Motor neuron (in vitro differentiated cells): ENCODE measurements at regions not wholly inside any gene's neighbourhood (a gene's known extent, or its start where the extent isn't known, plus 50 kb on each side); places are given as distances from the start of the nearest gene placed in this dataset.
A peak's percentile ranks its signal among the peaks of the same experiment; 100 is the strongest.
"Not testable (repeated sequence)": the region's sequence is repeated elsewhere in the genome, so short reads cannot be mapped to it uniquely, and the experiment has no call there.

Source experiments
- ATAC-seq, 8 experiments: fragments of 200-7000 bp; cut with Tn5 transposase; replicated peaks in 6 of 8; 2 replicates each; pipeline ENCODE4 v1.8.0; 2021; ENCODE audit warnings: mild to moderate bottlenecking in 8 of 8, moderate library complexity in 8 of 8
- H3K27ac ChIP-seq, 2 donors: fragments of 250-450 bp; sonication (Bioruptor Pico); 2 replicates each; pipeline ENCODE4 v1.9.0; 2021; ENCODE audit warnings: antibody characterized with exemption in 2 of 2, mild to moderate bottlenecking in 2 of 2, moderate library complexity in 1 of 2
- H3K4me1 ChIP-seq, 2 donors: fragments of 250-450 bp; sonication (Bioruptor Pico); replicated peaks in 1 of 2; 2 replicates each; pipeline ENCODE4 v1.6.1; 2021; ENCODE audit warnings: antibody characterized with exemption in 2 of 2, mild to moderate bottlenecking in 2 of 2, moderate library complexity in 1 of 2
- H3K4me3 ChIP-seq, 5 donors: fragments of 250-450 bp; sonication (Bioruptor Pico); 2 replicates each; pipeline ENCODE4 v1.9.0; 2021; ENCODE audit warnings: antibody characterized with exemption in 5 of 5, mild to moderate bottlenecking in 5 of 5, moderate library complexity in 4 of 5
- WGBS, 10 experiments: fragments of 450-650 bp; shearing (Covaris generic); methylation state at CpG; one replicate each; pipeline ENCODE4 v1.0.0; 2022; 5-methylcytosine and 5-hydroxymethylcytosine counted together
- in situ Hi-C, 9 experiments: fragments of 400-800 bp; cut with MboI; loops; one replicate each; pipeline ENCODE4 v1.15.0; 2021; ENCODE audit warnings: low sequenced_read_pairs in 9 of 9, low pct_unique_long_range_greater_than_20kb in 2 of 9; ENCODE audit not compliant: unreplicated experiment in 9 of 9

DNA sequence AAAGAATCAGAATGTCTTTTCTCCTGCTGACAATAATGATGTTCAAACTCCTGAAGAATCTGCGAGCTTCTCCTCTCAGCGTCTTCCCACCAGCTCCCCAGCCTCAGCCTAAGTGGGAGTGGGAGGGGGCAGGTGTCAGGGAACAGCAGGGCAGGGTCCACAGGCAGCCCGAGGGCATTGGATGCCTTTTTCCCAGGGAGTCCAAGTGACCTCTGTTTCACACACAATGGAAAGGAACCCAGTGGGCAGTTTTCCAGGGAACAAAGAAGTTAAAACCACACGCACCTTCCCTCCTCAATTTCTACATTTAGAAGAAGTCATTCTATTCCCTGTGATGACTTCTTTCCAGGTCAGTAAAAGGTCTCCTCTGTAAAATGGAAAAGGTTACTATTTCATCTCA is 278.5 kb downstream of the PARM1 start:
- Histone ChIP-seq H3K27ac (no peak overlapping the region), H3K4me3 (no peak overlapping the region), H3K4me1 (no peaks in the 10 kb centered on the region)
- in situ Hi-C loops: no loop called here
- no peak for ATAC-seq
- 0 to 100% (median 60%) methylated on average over 1 to 3 of the region's 4 CpGs; no CpG with 5 or more reads in 2 of the 10 experiments for WGBS, 10 experiments

DNA sequence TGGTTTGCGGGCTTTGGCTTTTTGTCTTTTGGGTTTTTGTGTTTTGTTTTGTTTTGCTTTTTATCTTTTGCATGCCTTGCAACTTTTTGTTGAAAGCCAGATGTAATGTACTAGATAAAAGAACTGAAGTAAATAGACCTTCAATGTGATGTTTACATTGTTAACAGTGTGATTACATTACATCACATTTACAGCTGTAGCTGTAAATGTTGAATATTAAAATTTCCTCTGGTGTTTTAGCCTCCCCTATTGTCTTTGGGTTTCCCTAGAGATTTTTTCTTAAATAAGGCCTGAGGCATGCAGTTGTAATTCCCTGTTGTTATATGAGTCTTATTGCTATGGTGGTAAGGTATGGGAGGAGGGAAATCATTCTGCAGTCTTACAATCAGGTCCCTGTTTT is 275.0 kb downstream of the PARM1 start:
- H3K27ac ChIP-seq: no peak overlapping the region
- H3K4me3 ChIP-seq: no peak overlapping the region
- WGBS, 10 experiments: 0 to 100% (median 94%) methylated on average over 1 of the region's 1 CpG
- no peak for ATAC-seq
- in situ Hi-C loops: no loop called here
- no peaks in the 10 kb centered on the region for H3K4me1 ChIP-seq

DNA sequence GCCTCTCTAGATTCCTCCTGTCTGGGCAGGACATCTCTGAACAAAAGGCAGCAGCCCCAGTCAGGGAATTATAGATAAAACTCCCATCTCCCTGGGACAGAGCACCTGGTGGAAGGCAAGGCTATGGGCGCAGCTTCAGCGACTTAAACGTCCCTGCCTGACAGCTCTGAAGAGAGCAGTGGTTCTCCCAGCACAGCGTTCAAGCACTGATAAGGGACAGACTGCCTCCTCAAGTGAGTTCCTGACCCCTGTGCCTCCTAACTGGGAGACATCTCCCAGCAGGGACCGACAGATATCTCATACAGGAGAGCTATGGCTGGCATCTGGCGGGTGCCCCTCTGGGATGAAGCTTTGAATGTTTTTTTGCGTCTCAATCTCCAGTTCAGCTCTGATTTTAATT is 262.2 kb downstream of the PARM1 start:
- in situ Hi-C loops: no loop called here
- no peak overlapping the region for H3K4me3 ChIP-seq
- WGBS, 10 experiments: 0 to 86% (median 32%) methylated on average over 1 to 7 of the region's 7 CpGs; no CpG with 5 or more reads in 3 of the 10 experiments
- no peak for ATAC-seq
- no peak overlapping the region for H3K27ac ChIP-seq
- H3K4me1 ChIP-seq: no peaks in the 10 kb centered on the region

DNA sequence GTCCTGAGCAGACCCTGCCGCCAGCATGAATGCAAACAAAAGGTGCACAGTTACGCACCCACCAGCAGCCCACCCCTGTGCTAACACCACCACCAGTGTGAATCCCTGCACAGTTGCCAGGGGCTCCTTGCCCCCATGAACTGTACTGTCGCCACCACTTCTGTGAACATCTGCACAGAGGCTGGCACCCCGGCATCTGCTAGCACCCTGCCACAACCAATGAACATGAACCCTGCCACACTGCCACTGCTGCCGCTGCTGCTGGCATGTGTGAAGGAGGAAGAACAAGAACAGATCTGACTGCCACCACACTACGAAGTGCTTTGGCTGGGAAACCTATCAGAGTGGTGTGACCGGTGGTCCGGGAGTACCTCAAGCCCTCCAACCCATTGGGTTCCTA is 261.3 kb downstream of the PARM1 start:
- no peaks in the 10 kb centered on the region for H3K4me1 ChIP-seq
- ATAC-seq: no peak
- in situ Hi-C loops: no loop called here
- 33 to 100% (median 100%) methylated on average over 1 to 4 of the region's 8 CpGs; no CpG with 5 or more reads in 2 of the 10 experiments for WGBS, 10 experiments
- H3K4me3 ChIP-seq: no peak overlapping the region
- H3K27ac ChIP-seq: no peak overlapping the region

DNA sequence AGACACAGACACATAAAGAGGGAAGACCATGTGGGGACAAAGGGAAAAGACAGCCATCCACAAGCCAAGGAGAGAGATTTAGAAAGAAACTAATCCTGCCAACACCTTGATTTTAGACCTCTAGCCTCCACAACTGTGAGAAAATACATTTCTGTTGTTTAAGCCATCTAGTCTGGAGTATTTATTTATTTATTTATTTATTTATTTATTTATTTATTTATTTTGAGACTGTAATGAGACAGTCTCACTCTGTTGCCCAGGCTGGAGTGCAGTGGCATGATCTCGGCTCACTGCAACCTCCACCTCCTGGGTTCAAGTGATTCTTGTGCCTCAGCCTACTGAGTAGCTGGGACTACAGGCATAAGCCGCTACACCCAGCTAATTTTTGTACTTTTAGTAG is 259.3 kb downstream of the PARM1 start:
- H3K4me1 ChIP-seq, ATAC-seq, H3K27ac ChIP-seq, H3K4me3 ChIP-seq, in situ Hi-C loops: not testable (repeated sequence)
- WGBS, 10 experiments: 10 to 100% (median 46%) methylated on average over 1 to 2 of the region's 2 CpGs; no CpG with 5 or more reads in 3 of the 10 experiments

DNA sequence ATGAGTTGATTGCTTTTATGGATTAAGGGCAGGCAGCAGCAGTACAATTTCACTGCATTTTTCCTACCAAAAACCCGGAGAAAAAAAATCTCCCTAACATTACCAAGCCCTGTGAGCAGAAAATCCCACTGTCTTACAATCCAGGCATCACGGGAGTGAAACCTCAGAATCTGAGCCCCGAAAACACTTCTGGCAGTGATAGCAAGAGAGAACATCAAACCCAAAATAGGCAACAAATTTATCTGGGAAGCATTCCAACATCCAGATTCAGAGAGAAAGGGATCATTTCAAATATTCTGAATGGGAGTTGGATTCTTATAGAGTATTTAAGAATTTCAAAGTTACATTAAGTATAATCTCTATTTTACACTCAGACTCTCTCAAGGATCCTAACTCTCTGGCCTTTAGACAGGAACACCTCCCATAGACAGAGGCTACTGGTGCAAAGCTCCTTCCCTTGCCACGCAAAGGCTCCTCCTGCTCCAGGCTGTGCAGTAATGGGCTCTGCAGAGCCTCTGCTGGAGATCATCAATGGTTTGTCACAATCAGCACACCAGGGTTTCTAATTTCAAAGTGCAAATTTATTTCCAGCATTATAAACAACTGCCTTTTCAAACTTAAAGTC is 256.9 kb downstream of the PARM1 start:
- Histone ChIP-seq H3K4me1 (no peaks in the 10 kb centered on the region), H3K4me3 (no peak overlapping the region), H3K27ac (no peak overlapping the region)
- ATAC-seq: peak in 2 of 8 experiments; percentile 76 to 79
- in situ Hi-C loops: no loop called here
- WGBS, 10 experiments: 0 to 100% (median 60%) methylated on average over 1 to 4 of the region's 4 CpGs; no CpG with 5 or more reads in 1 of the 10 experiments

DNA sequence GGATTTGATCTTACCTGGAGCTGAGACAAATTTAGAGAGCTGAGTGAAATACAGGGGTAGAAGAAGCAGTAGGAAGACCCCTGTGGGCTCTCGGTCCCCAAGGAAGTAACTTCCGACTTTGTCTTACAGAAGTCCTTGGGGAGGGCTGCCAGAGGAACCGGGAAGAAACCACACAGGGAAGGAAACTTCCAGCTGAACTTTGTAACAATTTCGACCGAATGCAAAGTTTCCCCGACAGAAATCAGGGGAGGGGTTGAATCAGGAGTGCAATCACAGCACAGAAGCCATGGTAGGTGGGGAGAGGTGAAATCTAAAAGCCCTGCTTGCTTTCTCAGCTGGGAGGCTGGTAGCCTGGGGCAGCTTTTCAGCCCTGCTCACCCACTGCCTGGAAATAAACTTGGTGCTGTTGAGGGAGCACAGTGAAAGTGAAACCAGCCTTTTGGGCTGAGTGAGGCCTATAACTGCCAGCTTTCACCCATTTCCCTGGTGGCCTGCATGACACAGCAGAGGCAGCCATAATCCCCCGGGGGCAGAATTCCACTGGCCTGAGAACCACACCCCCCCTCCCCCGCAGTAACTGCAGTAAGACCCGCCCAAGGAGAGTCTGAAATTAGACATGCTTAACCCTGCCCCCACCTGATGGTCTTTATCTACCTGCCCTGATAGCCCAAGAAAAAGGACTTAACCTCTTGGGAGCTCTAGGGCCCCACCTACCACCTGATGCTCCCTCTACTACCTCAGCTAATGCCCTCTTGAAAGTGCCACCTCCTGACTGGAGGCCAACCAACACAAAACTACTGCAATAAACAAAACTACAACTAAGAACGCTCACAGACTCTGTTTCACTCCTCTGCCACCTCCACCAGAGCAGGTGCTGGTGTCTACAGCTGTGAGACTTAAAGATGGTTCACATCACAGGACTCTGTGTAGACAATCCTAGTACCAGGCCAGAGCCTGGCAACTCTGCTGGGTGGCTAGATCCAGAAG is 248.2 kb downstream of the PARM1 start:
- Histone ChIP-seq H3K4me3 (no peak overlapping the region), H3K27ac (no peak overlapping the region), H3K4me1 (no peaks in the 10 kb centered on the region)
- ATAC-seq: peak in 3 of 8 experiments; percentile 95 to 96 (median 95)
- in situ Hi-C loops: no loop called here
- 10 to 97% (median 93%) methylated on average over 1 to 6 of the region's 10 CpGs; no CpG with 5 or more reads in 3 of the 10 experiments for WGBS, 10 experiments

DNA sequence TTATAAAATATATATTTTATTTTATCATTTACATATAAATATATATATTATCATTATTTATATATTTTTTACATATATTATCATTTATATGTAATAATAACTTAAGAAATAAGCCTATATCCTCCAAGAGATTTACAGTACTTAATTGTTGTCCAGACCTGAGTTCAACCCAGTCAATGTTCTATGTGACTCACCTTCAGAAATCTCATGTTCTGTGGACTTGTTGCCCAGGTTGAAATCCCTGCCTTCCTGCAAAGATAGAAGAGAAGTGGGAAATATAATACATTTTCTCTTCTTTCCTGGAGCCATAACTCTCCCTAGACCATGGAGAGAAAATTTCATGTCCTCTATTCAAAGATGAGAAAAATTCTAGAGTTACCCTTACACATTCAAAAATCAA is 247.3 kb downstream of the PARM1 start:
- Histone ChIP-seq H3K4me3 (no peak overlapping the region), H3K27ac (no peak overlapping the region), H3K4me1 (no peaks in the 10 kb centered on the region)
- in situ Hi-C loops: no loop called here
- ATAC-seq: no peak

DNA sequence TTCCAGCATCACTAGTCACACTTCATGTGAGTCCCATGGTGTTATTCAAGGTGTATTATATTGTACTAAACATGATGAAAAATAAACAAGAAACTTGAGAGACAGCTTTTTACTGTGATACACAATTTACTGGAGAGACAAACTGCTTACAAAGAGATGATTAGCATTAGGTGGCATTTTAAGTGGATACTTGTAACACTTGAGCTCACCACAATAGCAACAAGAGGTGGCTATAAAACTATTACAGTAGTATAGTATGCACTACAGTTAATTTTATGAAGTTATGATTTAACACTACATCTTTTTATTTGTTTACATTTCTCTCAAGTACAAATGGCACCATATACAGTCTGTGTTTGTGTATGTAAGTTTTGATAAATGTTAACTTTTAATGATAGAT is 246.6 kb downstream of the PARM1 start:
- no peak overlapping the region for H3K4me3 ChIP-seq
- no peak overlapping the region for H3K27ac ChIP-seq
- ATAC-seq: no peak
- in situ Hi-C loops: no loop called here
- H3K4me1 ChIP-seq: no peaks in the 10 kb centered on the region

DNA sequence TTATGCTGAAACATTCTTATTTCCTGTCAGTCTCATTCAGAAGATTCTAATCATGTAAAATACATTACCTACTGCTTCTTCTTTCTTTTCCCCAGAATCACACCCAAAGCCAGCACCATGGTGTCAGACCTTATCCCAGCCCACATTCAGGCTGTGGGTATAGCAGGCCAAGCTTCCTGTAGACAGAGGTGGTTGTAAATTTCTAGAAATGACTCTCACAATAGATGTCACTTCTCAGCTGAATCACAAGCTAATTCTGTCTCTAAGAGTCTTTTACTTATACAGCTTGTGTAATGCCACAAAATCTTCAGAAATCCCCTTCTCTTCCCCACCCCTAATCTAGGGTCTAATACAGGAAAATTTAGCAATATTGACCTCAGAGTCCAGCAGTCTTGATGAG is 239.6 kb downstream of the PARM1 start:
- no peak overlapping the region for H3K27ac ChIP-seq
- peak in 2 of 8 experiments; percentile 35 to 36 for ATAC-seq
- H3K4me3 ChIP-seq: no peak overlapping the region
- H3K4me1 ChIP-seq: peaks cover 8 to 11% of the 10 kb centered on the region in 2 donors
- in situ Hi-C loops: no loop called here

DNA sequence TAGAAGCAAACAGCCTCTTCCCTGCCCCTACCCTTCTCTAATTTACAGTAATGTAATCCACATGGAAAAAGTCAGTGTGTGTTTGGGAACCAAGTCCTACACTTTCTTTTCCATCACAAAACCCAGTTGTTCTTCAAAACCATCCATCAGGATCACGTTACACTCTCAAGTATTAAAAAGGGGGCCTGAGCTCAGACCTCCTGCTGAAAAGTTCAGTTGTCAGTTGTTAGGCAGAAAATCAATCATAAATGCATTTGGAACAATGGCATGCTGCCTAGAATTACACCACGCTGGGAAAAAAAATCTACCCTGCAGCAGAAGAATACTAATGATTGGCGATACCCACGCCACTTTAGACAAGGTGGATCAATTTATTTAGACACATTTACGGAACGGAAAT is 236.5 kb downstream of the PARM1 start:
- 0 to 49% (median 17%) methylated on average over 1 to 6 of the region's 6 CpGs; no CpG with 5 or more reads in 2 of the 10 experiments for WGBS, 10 experiments

DNA sequence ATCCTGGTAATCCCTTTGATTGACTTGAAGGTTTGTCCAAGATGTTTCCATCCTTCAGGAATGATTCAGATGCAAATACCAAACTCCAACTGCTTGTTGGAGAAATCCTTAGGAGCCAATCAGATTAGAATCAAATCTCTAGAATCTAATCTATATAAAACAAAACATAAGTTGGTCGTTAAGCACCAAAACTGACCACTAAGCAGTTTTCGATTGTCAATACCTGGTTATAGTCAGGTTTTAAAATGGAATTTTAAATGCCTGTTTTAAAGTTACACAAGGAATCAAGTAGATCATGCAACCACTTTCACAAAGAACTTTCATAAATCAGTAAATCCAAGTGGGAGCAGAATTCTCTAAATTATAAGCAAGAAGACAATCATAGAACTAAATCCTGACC is 236.1 kb downstream of the PARM1 start:
- no peak overlapping the region for H3K27ac ChIP-seq
- no peak for ATAC-seq
- in situ Hi-C loops: no loop called here
- H3K4me1 ChIP-seq: peaks cover 10 to 11% of the 10 kb centered on the region in 2 donors
- 0 to 52% (median 26%) methylated on average over 2 of the region's 2 CpGs; no CpG with 5 or more reads in 4 of the 10 experiments for WGBS, 10 experiments
- no peak overlapping the region for H3K4me3 ChIP-seq

More for the DNA sequence above, 236.5 kb downstream of the PARM1 start:
- peaks cover 10 to 11% of the 10 kb centered on the region in 2 donors for H3K4me1 ChIP-seq
- in situ Hi-C loops: no loop called here
- H3K4me3 ChIP-seq: no peak overlapping the region
- ATAC-seq: no peak
- H3K27ac ChIP-seq: no peak overlapping the region

DNA sequence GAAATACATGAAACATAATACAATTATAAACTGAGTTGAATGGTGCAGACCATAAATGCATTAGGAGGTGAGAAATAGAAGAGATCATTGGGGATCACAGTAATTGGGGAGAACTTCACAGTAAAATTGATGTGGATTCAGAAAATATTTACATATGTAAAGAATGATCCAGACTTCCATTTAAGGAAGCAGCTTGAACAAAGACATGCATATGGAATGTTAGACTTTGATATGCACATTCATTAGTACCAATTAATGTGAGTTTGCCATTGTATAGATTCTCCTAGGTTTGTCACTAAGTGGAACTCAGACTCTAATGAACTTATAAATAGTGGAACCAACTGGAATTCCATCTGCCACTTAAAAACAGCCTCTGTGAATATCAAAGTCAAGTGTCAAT is 235.6 kb downstream of the PARM1 start:
- in situ Hi-C loops: no loop called here

More for the DNA sequence above, 235.6 kb downstream of the PARM1 start:
- Histone ChIP-seq H3K4me3 (no peak overlapping the region), H3K4me1 (peaks cover 10 to 11% of the 10 kb centered on the region in 2 donors), H3K27ac (no peak overlapping the region)
- no peak for ATAC-seq
